ENCODE measurements at regions not wholly inside any gene's neighbourhood (a gene's known extent, or its start where the extent isn't known, plus 50 kb on each side); places are given as distances from the start of the nearest gene placed in this dataset.
"Not testable (repeated sequence)": the region's sequence is repeated elsewhere in the genome, so short reads cannot be mapped to it uniquely, and the experiment has no call there.

- no peak for DNase-seq (ENCODE audit: low spot score)
- intact Hi-C loops (cut with DNase I): no loop called here
These were observed 971.1 kb upstream of the MAN1A1 start for GRCh38 chr6:120320481-120321162.

- intact Hi-C loops (cut with DNase I): no loop called here
- DNase-seq (ENCODE audit: low spot score): no peak
These were observed 954.7 kb upstream of the MAN1A1 start for GRCh38 chr6:120304223-120304622.

GRCh38 chr6:120303527-120303926 is 954.0 kb upstream of the MAN1A1 start:
- DNase-seq (ENCODE audit: low spot score): no peak
- intact Hi-C loops (cut with DNase I): no loop called here

GRCh38 chr6:120302041-120302440 is 952.5 kb upstream of the MAN1A1 start:
- no peak for DNase-seq (ENCODE audit: low spot score)
- intact Hi-C loops (cut with DNase I): no loop called here

GRCh38 chr6:120290964-120291363 is 941.4 kb upstream of the MAN1A1 start:
- DNase-seq (ENCODE audit: low spot score): no peak
- intact Hi-C loops (cut with DNase I): no loop called here

GRCh38 chr6:120282005-120282404 is 932.4 kb upstream of the MAN1A1 start:
- no peak for DNase-seq (ENCODE audit: low spot score)
- intact Hi-C loops (cut with DNase I): no loop called here

- DNase-seq (ENCODE audit: low spot score): no peak
- intact Hi-C loops (cut with DNase I): no loop called here
These were observed 930.1 kb upstream of the MAN1A1 start for GRCh38 chr6:120279466-120280167.

- intact Hi-C loops (cut with DNase I): no loop called here
These were observed 929.3 kb upstream of the MAN1A1 start for GRCh38 chr6:120278689-120279396.

GRCh38 chr6:120274547-120274946 is 925.0 kb upstream of the MAN1A1 start:
- intact Hi-C loops (cut with DNase I): no loop called here
- no peak for DNase-seq (ENCODE audit: low spot score)

More at GRCh38 chr6:120278689-120279396, 929.3 kb upstream of the MAN1A1 start:
- no peak for DNase-seq (ENCODE audit: low spot score)

GRCh38 chr6:120273411-120273810 is 923.9 kb upstream of the MAN1A1 start:
- intact Hi-C loops (cut with DNase I): no loop called here
- no peak for DNase-seq (ENCODE audit: low spot score)

- DNase-seq (ENCODE audit: low spot score): no peak
- intact Hi-C loops (cut with DNase I): no loop called here
These were observed 922.5 kb upstream of the MAN1A1 start for GRCh38 chr6:120272038-120272437.

GRCh38 chr6:120268256-120268655 is 918.7 kb upstream of the MAN1A1 start:
- intact Hi-C loops (cut with DNase I); DNase-seq (ENCODE audit: low spot score): not testable (repeated sequence)

GRCh38 chr6:120262354-120262753 is 912.8 kb upstream of the MAN1A1 start:
- no peak for DNase-seq (ENCODE audit: low spot score)
- intact Hi-C loops (cut with DNase I): no loop called here

GRCh38 chr6:120260636-120261035 is 911.1 kb upstream of the MAN1A1 start:
- intact Hi-C loops (cut with DNase I): no loop called here
- DNase-seq (ENCODE audit: low spot score): no peak

GRCh38 chr6:120254651-120255050 is 905.1 kb upstream of the MAN1A1 start:
- intact Hi-C loops (cut with DNase I): no loop called here
- DNase-seq (ENCODE audit: low spot score): peak; percentile 36

GRCh38 chr6:120248451-120248850 is 898.9 kb upstream of the MAN1A1 start:
- DNase-seq (ENCODE audit: low spot score): no peak
- intact Hi-C loops (cut with DNase I): no loop called here

- DNase-seq (ENCODE audit: low spot score): no peak
- intact Hi-C loops (cut with DNase I): no loop called here
These were observed 887.7 kb upstream of the MAN1A1 start for GRCh38 chr6:120237221-120237620.

GRCh38 chr6:120230008-120230407 is 880.4 kb upstream of the MAN1A1 start:
- no peak for DNase-seq (ENCODE audit: low spot score)
- intact Hi-C loops (cut with DNase I): no loop called here

GRCh38 chr6:120228297-120228696 is 878.7 kb upstream of the MAN1A1 start:
- no peak for DNase-seq (ENCODE audit: low spot score)
- intact Hi-C loops (cut with DNase I): no loop called here

GRCh38 chr6:120219339-120219738 is 869.8 kb upstream of the MAN1A1 start:
- intact Hi-C loops (cut with DNase I): no loop called here
- no peak for DNase-seq (ENCODE audit: low spot score)

Data from posterior vena cava (tissue), 2 donors.